ENCODE measurements at regions not wholly inside any gene's neighbourhood (a gene's known extent, or its start where the extent isn't known, plus 50 kb on each side); places are given as distances from the start of the nearest gene placed in this dataset.

- H2AFZ ChIP-seq (ENCODE audit: low read depth, low read length) = no peak overlapping the region
- H3K9ac ChIP-seq (ENCODE audit: low read length) = no peak overlapping the region
- H3K4me3 ChIP-seq (ENCODE audit: insufficient read depth, low read depth, low read length) = no peak overlapping the region
- no peaks in the 10 kb centered on the region for H3K36me3 ChIP-seq (ENCODE audit: insufficient read depth, low read length)
- H3K4me2 ChIP-seq (ENCODE audit: low read length) = no peak overlapping the region
- no peak overlapping the region for H3K27ac Mint-ChIP-seq (ENCODE audit: unreplicated experiment)
- TF ChIP-seq CTCF (IDR thresholded peaks at IDR 0.05; ENCODE audit: insufficient read depth, low read depth, low read length) (no peak), EZH2 (IDR thresholded peaks at IDR 0.05; ENCODE audit: insufficient read depth, low read length) (no peak)
- H3K36me3 Mint-ChIP-seq (ENCODE audit: low read depth, unreplicated experiment) = no peaks in the 10 kb centered on the region
- DNase-seq (ENCODE audit: low read depth) (no peak), FAIRE-seq (no peak)
- H3K4me1 Mint-ChIP-seq (ENCODE audit: low read depth, unreplicated experiment) = no peaks in the 10 kb centered on the region
- H4K20me1 ChIP-seq (ENCODE audit: insufficient read depth, low read length) = no peaks in the 10 kb centered on the region
- H3K4me3 Mint-ChIP-seq (ENCODE audit: unreplicated experiment) = no peak overlapping the region
- no peaks in the 10 kb centered on the region for H3K79me2 ChIP-seq (ENCODE audit: insufficient read depth, low read length)
- H3K27me3 ChIP-seq (ENCODE audit: insufficient read depth, low read length) = no peaks in the 10 kb centered on the region
- H3K9me3 ChIP-seq (ENCODE audit: insufficient read depth, low read depth, low read length) = peaks cover 8% of the 10 kb centered on the region
- no peak overlapping the region for H3K27ac ChIP-seq (ENCODE audit: low read depth, low read length)
- H3K4me1 ChIP-seq (ENCODE audit: insufficient read depth, low read length) = no peaks in the 10 kb centered on the region
- H3K27me3 Mint-ChIP-seq (ENCODE audit: low read depth, unreplicated experiment) = peaks cover 10% of the 10 kb centered on the region
- H3K9me3 Mint-ChIP-seq (ENCODE audit: unreplicated experiment) = no peaks in the 10 kb centered on the region
These were observed 351.7 kb downstream of the IRX2 start for GRCh38 chr5:2399804-2400203.

- no peak overlapping the region for H3K4me3 Mint-ChIP-seq (ENCODE audit: unreplicated experiment)
- Histone ChIP-seq H3K36me3 (ENCODE audit: insufficient read depth, low read length) (no peaks in the 10 kb centered on the region), H3K4me2 (ENCODE audit: low read length) (no peak overlapping the region), H3K79me2 (ENCODE audit: insufficient read depth, low read length) (no peaks in the 10 kb centered on the region), H3K9me3 (ENCODE audit: insufficient read depth, low read depth, low read length) (peaks cover 8% of the 10 kb centered on the region), H2AFZ (ENCODE audit: low read depth, low read length) (no peak overlapping the region), H3K27ac (ENCODE audit: low read depth, low read length) (no peak overlapping the region), H3K4me1 (ENCODE audit: insufficient read depth, low read length) (no peaks in the 10 kb centered on the region), H3K27me3 (ENCODE audit: insufficient read depth, low read length) (no peaks in the 10 kb centered on the region), H3K4me3 (ENCODE audit: insufficient read depth, low read depth, low read length) (no peak overlapping the region), H3K9ac (ENCODE audit: low read length) (no peak overlapping the region), H4K20me1 (ENCODE audit: insufficient read depth, low read length) (no peaks in the 10 kb centered on the region)
- H3K4me1 Mint-ChIP-seq (ENCODE audit: low read depth, unreplicated experiment) = no peaks in the 10 kb centered on the region
- H3K36me3 Mint-ChIP-seq (ENCODE audit: low read depth, unreplicated experiment) = no peaks in the 10 kb centered on the region
- H3K9me3 Mint-ChIP-seq (ENCODE audit: unreplicated experiment) = no peaks in the 10 kb centered on the region
- no peak for DNase-seq (ENCODE audit: low read depth)
- H3K27me3 Mint-ChIP-seq (ENCODE audit: low read depth, unreplicated experiment) = peaks cover 14% of the 10 kb centered on the region
- no peak overlapping the region for H3K27ac Mint-ChIP-seq (ENCODE audit: unreplicated experiment)
- no peak for FAIRE-seq
- TF ChIP-seq CTCF (IDR thresholded peaks at IDR 0.05; ENCODE audit: insufficient read depth, low read depth, low read length) (no peak), EZH2 (IDR thresholded peaks at IDR 0.05; ENCODE audit: insufficient read depth, low read length) (no peak)
These were observed 352.4 kb downstream of the IRX2 start for GRCh38 chr5:2399096-2399495.

GRCh38 chr5:2393556-2393955 lies 357.9 kb downstream of the IRX2 start:
- DNase-seq (ENCODE audit: low read depth) (no peak), FAIRE-seq (no peak)
- H3K27me3 ChIP-seq (ENCODE audit: insufficient read depth, low read length) = no peaks in the 10 kb centered on the region
- no peak overlapping the region for H3K27ac ChIP-seq (ENCODE audit: low read depth, low read length)
- H3K4me2 ChIP-seq (ENCODE audit: low read length) = no peak overlapping the region
- H3K9ac ChIP-seq (ENCODE audit: low read length) = no peak overlapping the region
- Mint-ChIP-seq H3K36me3 (ENCODE audit: low read depth, unreplicated experiment) (no peaks in the 10 kb centered on the region), H3K4me3 (ENCODE audit: unreplicated experiment) (no peak overlapping the region), H3K27ac (ENCODE audit: unreplicated experiment) (no peak overlapping the region), H3K27me3 (ENCODE audit: low read depth, unreplicated experiment) (peaks cover 21% of the 10 kb centered on the region), H3K4me1 (ENCODE audit: low read depth, unreplicated experiment) (no peaks in the 10 kb centered on the region), H3K9me3 (ENCODE audit: unreplicated experiment) (no peaks in the 10 kb centered on the region)
- H3K4me3 ChIP-seq (ENCODE audit: insufficient read depth, low read depth, low read length) = no peak overlapping the region
- no peaks in the 10 kb centered on the region for H3K36me3 ChIP-seq (ENCODE audit: insufficient read depth, low read length)
- H3K4me1 ChIP-seq (ENCODE audit: insufficient read depth, low read length) = no peaks in the 10 kb centered on the region
- TF ChIP-seq CTCF (IDR thresholded peaks at IDR 0.05; ENCODE audit: insufficient read depth, low read depth, low read length) (no peak), EZH2 (IDR thresholded peaks at IDR 0.05; ENCODE audit: insufficient read depth, low read length) (no peak)
- peaks cover 10% of the 10 kb centered on the region for H3K9me3 ChIP-seq (ENCODE audit: insufficient read depth, low read depth, low read length)
- H4K20me1 ChIP-seq (ENCODE audit: insufficient read depth, low read length) = no peaks in the 10 kb centered on the region
- H2AFZ ChIP-seq (ENCODE audit: low read depth, low read length) = no peak overlapping the region
- no peaks in the 10 kb centered on the region for H3K79me2 ChIP-seq (ENCODE audit: insufficient read depth, low read length)

Data from astrocyte (in vitro differentiated cells and primary cell).